T47D (cell line): ENCODE measurements at regions not wholly inside any gene's neighbourhood (a gene's known extent, or its start where the extent isn't known, plus 50 kb on each side); places are given as distances from the start of the nearest gene placed in this dataset.

ENCODE experiments used
- DNase-seq, 2 experiments: peaks; one replicate each; pipeline versions ENCODE4 v3.0.0 to v3.0.0-alpha.2; 2011 to 2012; ENCODE audit warnings: low read depth in 1 of 2, low spot score in 1 of 2
- JUND ChIP-seq: IDR thresholded peaks from 2 replicates; pipeline ENCODE4 v1.6.1; 2012; ENCODE audit warnings: low read depth
- in situ Hi-C: cut with HindIII; loops from 2 replicates; pipeline ENCODE4 v1.10.0; 2016; ENCODE audit warnings: low sequenced_read_pairs, low pct_unique_long_range_greater_than_20kb

DNA sequence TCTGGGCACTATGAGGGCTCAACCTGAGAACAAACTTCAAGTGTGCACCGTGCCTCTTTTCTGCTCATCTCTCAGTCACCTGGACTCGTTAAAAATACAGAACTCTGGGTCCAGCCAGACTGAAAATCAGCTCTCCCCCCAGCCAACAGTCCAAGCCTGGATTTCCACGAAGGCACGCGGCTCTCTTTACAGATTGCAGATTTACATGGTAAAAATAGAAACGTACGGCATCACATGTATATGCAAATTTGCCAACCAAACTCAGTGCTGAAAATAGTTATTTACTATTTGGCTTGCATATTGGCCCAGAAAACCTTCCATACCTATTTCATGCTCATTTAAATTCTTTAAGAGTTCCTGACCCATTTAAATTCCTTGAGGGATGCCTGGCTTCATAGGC, 315.8 kb downstream of the MAF start:
- no peak for DNase-seq
- no peak for TF ChIP-seq JUND
- in situ Hi-C loops: no loop called here

DNA sequence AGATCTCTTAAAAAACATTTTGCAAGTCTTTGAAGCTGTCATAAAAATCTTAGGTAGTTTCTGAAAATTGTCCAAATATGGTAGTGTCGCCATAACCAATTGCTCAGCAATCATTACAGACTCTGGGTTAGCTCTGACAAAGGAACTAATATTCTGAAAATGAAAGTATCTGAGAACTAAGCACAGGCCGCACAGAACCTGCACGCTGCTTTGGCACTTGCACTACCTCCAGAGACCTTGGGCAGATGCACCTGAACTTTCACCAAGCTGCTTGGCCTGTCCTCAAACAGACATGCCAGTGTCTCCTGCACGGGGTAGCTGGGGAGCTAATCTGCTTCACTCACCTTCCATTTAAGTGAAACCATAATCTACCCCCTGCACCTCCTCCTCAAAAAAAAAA, 317.0 kb downstream of the MAF start:
- no peak for TF ChIP-seq JUND
- in situ Hi-C loops: no loop called here
- no peak for DNase-seq

DNA sequence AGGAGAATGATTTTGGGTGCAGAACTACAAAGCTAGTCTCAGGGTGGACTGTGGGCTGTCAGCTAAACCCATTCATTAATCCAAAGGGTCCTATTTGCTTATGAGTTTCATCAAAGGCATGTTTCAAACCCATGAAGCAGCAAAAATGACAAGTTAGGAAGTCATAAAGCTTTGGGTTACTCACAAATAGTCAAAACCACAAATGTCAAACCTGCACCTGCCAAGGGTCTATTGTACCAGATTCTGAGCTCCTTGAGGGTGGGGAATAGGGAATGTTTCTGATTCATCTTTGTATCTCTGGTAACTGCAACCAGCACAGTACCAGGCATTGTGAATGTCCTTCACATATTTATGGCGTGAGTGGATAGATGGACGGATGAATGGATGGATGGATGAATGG, 317.7 kb downstream of the MAF start:
- DNase-seq: no peak
- in situ Hi-C loops: no loop called here
- no peak for TF ChIP-seq JUND

DNA sequence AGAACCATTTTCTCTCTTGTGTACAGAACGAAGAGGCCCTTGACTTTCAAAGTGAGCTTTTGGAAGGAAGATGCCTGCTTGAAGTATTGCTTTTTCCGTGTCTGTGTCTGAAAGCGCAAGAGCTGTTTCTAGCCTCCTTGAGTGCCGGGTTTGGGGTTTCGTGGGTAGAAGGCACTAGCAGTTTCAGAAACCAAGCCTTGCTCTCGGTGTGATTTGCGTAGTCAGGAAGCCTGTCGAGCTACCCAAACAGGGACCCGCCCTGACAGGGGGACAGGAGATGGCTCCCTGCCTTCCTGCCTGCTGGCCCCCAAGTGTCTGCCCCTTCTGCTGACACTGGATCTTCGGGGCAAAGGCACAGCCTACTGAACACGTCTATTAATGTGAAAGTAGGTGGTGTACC, 322.0 kb downstream of the MAF start:
- DNase-seq: no peak
- in situ Hi-C loops: no loop called here
- TF ChIP-seq JUND: no peak

DNA sequence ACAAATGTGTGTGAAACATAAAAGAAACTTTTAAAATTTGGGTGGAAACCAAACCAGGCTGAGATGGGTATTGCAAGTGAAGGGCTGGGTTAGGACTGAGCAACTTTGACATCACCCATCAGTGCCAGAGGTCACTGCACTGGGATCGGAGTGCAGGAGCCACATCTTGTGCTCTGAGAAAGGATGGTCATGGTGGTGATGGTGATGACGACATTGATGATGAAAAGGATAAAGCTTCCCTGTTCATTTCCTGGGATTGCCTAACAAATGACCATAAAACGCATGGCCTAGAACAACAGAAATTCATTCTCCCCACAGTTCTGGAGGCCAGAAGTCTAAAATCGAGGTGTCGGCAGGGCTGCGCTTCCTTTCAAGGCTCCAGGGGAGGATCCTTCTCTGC, 324.0 kb downstream of the MAF start:
- in situ Hi-C loops: no loop called here
- TF ChIP-seq JUND: no peak
- no peak for DNase-seq

DNA sequence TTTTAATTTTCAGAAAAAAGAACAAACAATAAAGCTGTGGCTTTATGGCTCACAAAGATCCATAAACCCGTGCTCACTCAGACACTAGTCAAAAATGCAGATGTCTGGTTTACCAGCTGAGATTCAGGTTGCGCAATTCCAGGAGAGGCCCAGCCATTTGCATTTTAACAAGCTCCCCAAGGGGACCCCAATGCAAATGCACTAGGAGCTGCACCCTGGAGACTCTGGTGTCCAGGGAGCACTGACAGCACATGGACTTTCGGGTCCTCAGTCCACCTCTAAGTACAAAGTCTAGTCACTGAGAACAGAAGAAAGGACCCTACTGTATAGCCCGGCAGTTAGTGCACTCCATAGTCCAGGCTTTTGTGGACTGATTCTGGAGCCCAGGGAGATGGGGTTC, 326.3 kb downstream of the MAF start:
- no peak for TF ChIP-seq JUND
- DNase-seq: no peak
- in situ Hi-C loops: no loop called here

DNA sequence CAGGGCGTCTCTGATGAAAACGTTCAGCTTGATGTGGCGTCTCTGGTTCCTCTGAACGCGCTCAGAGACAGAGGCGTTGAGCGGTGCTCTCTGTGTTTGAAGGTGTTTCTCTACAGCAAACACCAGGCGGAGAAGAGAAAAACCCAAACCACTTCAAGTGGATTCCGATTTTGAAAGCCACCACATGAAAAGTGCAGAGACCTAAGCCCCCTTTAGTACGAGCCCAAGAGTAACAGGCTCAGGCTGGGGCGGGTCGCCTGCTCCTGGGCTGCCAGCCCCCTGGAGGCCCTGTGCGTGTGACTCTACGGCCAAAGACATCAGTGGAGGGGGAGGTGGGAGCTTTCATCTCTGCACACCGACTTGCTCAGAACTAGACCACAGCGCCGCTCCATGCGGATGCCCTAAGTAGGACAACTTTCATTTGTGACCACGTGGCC, 328.4 kb downstream of the MAF start:
- DNase-seq: no peak
- no peak for TF ChIP-seq JUND
- in situ Hi-C loops: no loop called here

DNA sequence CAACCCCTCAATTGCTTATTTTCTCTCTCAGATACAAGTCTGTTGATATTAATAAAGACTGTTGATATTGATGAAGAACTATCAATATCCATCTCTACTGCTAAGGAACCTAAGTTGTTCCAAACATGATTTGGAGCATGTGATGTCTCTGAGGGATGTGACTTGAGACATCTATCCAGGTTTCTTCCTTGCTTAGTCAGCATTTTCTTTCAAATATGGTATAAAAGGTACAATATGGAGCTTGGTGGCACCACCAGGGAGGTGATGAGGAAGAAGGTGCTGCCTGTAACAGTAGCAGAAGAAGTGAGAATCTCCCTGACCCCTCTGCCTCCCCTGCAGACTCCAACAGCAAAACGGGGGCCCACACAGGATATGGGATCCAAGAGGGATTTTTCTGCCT, 329.0 kb downstream of the MAF start:
- no peak for TF ChIP-seq JUND
- no peak for DNase-seq
- in situ Hi-C loops: no loop called here

DNA sequence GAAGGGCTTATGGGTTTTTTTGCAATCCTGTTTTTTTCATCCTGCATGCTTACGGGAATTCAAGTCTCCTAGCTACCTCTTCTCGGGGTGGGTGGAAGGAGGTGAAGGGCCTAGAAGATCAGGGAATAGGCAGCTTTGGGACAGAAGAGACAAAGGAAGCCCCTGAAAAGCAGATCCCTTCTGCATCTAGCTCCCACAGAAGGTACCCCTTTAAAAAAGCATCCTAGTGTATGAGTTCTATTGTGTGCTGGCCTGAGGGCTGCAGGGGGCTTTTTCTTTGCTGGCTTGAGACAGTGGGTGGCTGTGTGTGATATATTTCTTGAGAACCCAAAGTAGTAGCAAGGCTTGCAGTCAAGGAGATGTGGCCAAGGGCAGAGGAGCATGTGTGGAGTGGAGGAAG, 330.5 kb downstream of the MAF start:
- TF ChIP-seq JUND: no peak
- in situ Hi-C loops: no loop called here
- no peak for DNase-seq

DNA sequence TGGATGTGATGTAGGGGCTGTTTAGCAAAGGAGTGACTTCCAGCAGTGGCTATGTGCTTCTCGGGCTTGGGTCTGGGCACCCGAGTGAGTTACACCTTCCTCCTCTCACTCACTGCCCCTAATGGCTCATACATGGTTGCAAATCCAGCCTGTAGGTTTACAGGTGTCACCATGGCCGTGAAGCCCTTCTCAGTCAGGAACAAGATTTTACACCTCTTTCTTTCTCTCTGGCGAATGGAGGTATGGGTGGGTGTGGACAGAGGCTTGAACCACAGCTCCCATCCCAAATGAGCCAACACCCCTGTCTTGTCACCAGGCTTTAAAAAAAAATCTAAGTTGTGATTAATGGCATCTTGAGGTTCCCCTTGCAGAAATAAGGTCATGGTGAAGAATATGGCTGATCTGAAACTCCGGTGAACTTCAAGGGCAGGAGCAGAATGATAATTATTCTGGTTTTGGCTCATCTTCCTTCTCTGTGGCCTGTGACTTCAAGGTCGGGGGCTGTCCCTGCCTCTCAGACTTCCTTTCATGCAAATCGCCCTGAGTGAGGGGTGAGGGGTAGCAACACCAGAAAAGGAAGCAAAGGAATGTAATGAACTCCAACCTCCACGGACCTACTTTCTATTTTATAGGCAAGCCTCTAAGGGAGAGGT, 331.2 kb downstream of the MAF start:
- in situ Hi-C loops: no loop called here

DNA sequence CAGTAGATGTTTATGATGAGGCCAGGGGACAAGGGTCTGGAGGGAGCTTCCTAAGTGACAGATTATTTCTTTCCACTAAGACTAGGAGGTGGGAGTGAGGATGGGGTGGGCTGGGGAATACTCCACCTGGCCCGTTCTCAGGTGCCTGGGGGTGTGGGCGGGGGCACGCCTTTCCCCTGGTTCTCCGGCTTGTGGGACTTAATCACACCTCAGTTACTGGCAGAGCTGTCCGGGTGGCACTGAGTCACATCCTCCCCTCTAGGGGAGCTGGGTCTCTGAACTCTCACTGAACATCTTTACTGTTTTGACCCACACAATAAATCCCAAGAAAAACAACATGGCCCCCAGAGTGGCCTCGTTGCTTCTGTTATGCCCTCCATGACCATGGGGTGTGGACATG, 332.8 kb downstream of the MAF start:
- TF ChIP-seq JUND: no peak
- in situ Hi-C loops: no loop called here
- DNase-seq: no peak

More for the DNA sequence above, 331.2 kb downstream of the MAF start:
- no peak for DNase-seq
- no peak for TF ChIP-seq JUND

DNA sequence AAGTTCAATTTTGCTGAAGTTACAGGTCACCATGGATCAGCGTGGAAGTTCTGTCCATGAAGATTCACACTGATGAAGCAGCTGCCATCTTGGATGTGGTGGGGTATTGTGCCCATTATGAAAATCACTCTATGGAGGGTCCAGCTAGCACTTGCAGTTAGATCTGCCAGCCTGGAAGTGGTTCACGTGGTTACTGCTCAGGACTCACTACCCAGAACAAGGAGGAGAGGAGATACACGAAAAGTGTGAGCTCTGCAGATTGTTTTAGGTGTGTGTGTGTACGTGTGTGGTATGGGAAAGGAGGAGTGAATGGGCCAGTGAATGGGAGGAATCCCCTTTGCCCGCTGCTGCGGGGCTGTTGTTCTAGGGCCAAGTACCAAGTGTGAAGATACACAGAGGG, 333.4 kb downstream of the MAF start:
- in situ Hi-C loops: no loop called here
- DNase-seq: no peak
- TF ChIP-seq JUND: no peak

DNA sequence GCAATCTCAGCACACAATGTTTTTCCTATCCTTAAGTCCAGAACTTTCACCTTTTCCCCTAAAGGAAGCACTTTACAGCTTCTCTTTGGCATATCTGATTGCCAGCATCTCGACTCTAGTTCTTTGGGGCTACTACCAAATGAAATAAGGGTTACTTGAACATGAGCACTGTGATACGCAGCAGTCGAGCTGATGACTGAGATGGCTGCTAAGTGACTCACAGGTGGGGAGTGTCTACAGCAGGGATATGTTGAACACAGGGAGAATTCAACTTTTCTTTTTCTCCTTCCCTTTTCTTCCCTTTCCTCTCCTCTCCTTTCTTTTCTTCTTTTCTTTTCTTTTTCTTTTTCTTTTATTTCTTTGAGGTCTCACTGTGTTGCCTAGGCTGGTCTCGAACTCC, 334.8 kb downstream of the MAF start:
- no peak for DNase-seq
- TF ChIP-seq JUND: no peak
- in situ Hi-C loops: no loop called here

DNA sequence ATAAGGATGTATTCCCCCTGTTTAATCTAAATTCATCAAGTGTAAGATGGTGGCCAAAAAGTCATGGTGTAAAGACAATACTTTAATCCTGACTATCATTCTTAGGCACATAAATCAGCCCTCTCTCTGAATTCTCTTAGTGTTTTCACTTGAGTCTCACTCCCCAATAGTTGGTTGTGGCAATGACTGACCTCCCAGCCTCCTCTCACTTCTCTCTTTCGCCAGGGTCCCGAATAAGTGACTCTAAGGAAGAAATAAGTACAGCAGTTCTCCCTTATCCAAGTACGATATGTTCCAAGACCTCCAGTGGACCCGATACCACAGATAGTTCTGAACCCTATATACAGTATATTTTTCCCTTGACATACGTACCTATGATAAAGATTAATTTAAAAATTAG, 335.3 kb downstream of the MAF start:
- in situ Hi-C loops: no loop called here
- no peak for DNase-seq
- TF ChIP-seq JUND: no peak
